AG04449 (cell line): ENCODE measurements at regions not wholly inside any gene's neighbourhood (a gene's known extent, or its start where the extent isn't known, plus 50 kb on each side); places are given as distances from the start of the nearest gene placed in this dataset.

Experiments
- CTCF ChIA-PET: fragments of 350-600 bp; formaldehyde crosslinking; extraction: SDS; loops from one replicate; lab custom pipeline; 2021; ENCODE audit warnings: antibody characterized with exemption; lab: Yijun Ruan, JAX
- POLR2A ChIA-PET: fragments of 400-600, 350-600 bp; formaldehyde crosslinking; extraction: SDS; loops from one replicate; lab custom pipeline; 2020; ENCODE audit warnings: antibody characterized with exemption, inconsistent platforms; lab: Yijun Ruan, JAX
- DNase-seq: peaks from one replicate; pipeline ENCODE4 v3.0.0-alpha.2; 2010; ENCODE audit warnings: low read depth, low spot score
- H3K4me3 ChIP-seq: 2 replicates; pipeline ENCODE4 v1.5.1; 2011; ENCODE audit warnings: low read depth, mild to moderate bottlenecking, control low read depth, low read length
- TF ChIP-seq, protein P1 (sequence below): IDR thresholded peaks from one replicate; pipeline ENCODE4 v1.5.1; 2011; ENCODE audit warnings: mild to moderate bottlenecking, moderate library complexity, low read length, control low read depth, inconsistent platforms; ENCODE audit not compliant: insufficient read depth; ENCODE audit errors: missing control alignments

GRCh38 chr1:235918465-235918864 is 51.8 kb upstream of the LYST start:
- DNase-seq, result no peak
- no peak overlapping the region for H3K4me3 ChIP-seq
- POLR2A ChIA-PET, result interaction anchor here (1.1 to 1.5 kb wide), 2 partner anchors 25 to 53 kb away, joined by 4 to 9 read pairs; no protein-coding TSS in a partner anchor
- TF ChIP-seq, protein P1, sequence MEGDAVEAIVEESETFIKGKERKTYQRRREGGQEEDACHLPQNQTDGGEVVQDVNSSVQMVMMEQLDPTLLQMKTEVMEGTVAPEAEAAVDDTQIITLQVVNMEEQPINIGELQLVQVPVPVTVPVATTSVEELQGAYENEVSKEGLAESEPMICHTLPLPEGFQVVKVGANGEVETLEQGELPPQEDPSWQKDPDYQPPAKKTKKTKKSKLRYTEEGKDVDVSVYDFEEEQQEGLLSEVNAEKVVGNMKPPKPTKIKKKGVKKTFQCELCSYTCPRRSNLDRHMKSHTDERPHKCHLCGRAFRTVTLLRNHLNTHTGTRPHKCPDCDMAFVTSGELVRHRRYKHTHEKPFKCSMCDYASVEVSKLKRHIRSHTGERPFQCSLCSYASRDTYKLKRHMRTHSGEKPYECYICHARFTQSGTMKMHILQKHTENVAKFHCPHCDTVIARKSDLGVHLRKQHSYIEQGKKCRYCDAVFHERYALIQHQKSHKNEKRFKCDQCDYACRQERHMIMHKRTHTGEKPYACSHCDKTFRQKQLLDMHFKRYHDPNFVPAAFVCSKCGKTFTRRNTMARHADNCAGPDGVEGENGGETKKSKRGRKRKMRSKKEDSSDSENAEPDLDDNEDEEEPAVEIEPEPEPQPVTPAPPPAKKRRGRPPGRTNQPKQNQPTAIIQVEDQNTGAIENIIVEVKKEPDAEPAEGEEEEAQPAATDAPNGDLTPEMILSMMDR, result no peak
- CTCF ChIA-PET, result interaction anchor here (1.1 kb wide), 1 partner anchor 53 kb away, joined by 4 read pairs; no protein-coding TSS in a partner anchor

DNA sequence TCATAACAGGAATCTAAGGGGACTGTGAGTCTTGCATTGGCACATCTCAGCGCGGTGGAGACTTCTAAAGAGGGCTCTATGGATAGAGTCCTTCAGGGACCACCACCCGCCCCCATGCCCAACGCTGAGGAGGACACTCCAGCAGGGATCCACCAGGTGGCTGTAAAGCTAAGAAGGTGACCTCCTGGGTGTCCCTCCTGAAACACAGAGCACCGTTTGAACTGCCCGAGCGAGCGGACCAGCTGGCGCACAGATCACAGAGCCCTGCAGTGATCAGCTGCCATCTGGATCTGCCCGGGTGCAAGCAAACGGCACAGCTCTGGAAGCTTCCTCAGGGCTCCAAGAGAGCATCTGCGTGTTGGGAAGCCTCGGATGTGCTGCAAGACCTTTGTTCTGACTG is 51.3 kb upstream of the LYST start:
- CTCF ChIA-PET, result interaction anchor here (0.9 to 1.1 kb wide), 4 partner anchors 11 to 61 kb away, joined by 3 to 8 read pairs (median 4); no protein-coding TSS in a partner anchor
- H3K4me3 ChIP-seq, result no peak overlapping the region

DNA sequence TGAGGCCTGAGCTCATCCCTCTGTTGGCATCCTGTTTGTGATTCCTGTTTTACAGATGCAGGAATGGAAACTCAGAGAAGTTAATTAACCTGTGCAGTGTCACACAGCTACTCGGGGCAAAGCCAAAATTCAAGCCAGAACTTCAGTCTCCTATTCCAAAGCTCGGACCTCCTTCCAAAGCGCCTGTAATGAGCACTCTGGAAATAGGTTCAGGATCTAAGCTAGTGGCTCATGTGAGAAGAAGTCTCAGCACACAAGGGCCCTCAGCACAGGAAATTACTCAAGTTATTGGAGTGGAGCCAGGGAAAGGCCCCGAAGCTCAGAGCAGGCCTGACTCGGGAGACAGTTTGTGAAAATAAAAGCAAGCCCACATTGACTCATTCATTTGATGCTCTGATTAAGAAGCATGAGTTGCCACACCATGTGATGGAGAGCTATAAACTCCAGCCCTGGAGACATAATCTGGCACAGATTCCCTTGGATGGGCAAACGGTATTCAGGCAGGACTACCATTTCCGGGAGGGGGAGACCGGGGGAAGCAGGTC is 50.6 kb upstream of the LYST start:
- DNase-seq, result peak; percentile 99
- no peak overlapping the region for H3K4me3 ChIP-seq
- ChIA-PET POLR2A (interaction anchor here (0.5 to 1.5 kb wide), 7 partner anchors 8 to 384 kb away, joined by 3 to 10 read pairs (median 6); no protein-coding TSS in a partner anchor), CTCF (interaction anchor here (0.6 to 2.2 kb wide), 5 partner anchors 10 to 243 kb away, joined by 3 to 8 read pairs (median 3); no protein-coding TSS in a partner anchor)
- TF ChIP-seq, protein P1, result no peak

More for the DNA sequence above, 51.3 kb upstream of the LYST start:
- DNase-seq, result no peak
- TF ChIP-seq, protein P1, result no peak
- POLR2A ChIA-PET, result interaction anchor here (0.5 to 1.5 kb wide), 6 partner anchors 9 to 92 kb away, joined by 3 to 10 read pairs (median 6); no protein-coding TSS in a partner anchor
